GM18858 (cell line): ENCODE measurements at regions not wholly inside any gene's neighbourhood (a gene's known extent, or its start where the extent isn't known, plus 50 kb on each side); places are given as distances from the start of the nearest gene placed in this dataset.
"Not testable (repeated sequence)": the region's sequence is repeated elsewhere in the genome, so short reads cannot be mapped to it uniquely, and the experiment has no call there.

ENCODE experiments used
- ATAC-seq: cut with Tn5 transposase; IDR thresholded peaks from one replicate; pipeline ENCODE4 v1.9.1; 2021; ENCODE audit not compliant: unreplicated experiment

- no peak for ATAC-seq
Measured at GRCh38 chr7:12930534-12930933, 243.1 kb downstream of the ARL4A start.

GRCh38 chr7:12931465-12931864 lies 244.0 kb downstream of the ARL4A start:
- ATAC-seq = not testable (repeated sequence)

GRCh38 chr7:12939694-12940093 lies 252.3 kb downstream of the ARL4A start:
- no peak for ATAC-seq

GRCh38 chr7:12941512-12941911 lies 254.1 kb downstream of the ARL4A start:
- no peak for ATAC-seq

GRCh38 chr7:12942609-12943008 lies 255.2 kb downstream of the ARL4A start:
- ATAC-seq = no peak

- no peak for ATAC-seq
Measured at GRCh38 chr7:12943781-12944180, 256.3 kb downstream of the ARL4A start.

- no peak for ATAC-seq
Measured at GRCh38 chr7:12945901-12946300, 258.5 kb downstream of the ARL4A start.

- no peak for ATAC-seq
Measured at GRCh38 chr7:12947465-12947864, 260.0 kb downstream of the ARL4A start.

GRCh38 chr7:12949060-12949931 lies 261.9 kb downstream of the ARL4A start:
- ATAC-seq = no peak

- ATAC-seq = no peak
Measured at GRCh38 chr7:12951397-12951801, 264.0 kb downstream of the ARL4A start.

- no peak for ATAC-seq
Measured at GRCh38 chr7:12954380-12955033, 267.1 kb downstream of the ARL4A start.

GRCh38 chr7:12957487-12957886 lies 270.1 kb downstream of the ARL4A start:
- ATAC-seq = no peak

GRCh38 chr7:12961910-12962480 lies 274.6 kb downstream of the ARL4A start:
- no peak for ATAC-seq

GRCh38 chr7:12963435-12963834 lies 276.0 kb downstream of the ARL4A start:
- no peak for ATAC-seq

GRCh38 chr7:12964836-12965235 lies 277.4 kb downstream of the ARL4A start:
- no peak for ATAC-seq

GRCh38 chr7:12965767-12966166 lies 278.3 kb downstream of the ARL4A start:
- ATAC-seq = no peak

- no peak for ATAC-seq
Measured at GRCh38 chr7:12967322-12967721, 279.9 kb downstream of the ARL4A start.

- no peak for ATAC-seq
Measured at GRCh38 chr7:12968836-12969422, 281.5 kb downstream of the ARL4A start.

- no peak for ATAC-seq
Measured at GRCh38 chr7:12970626-12971025, 283.2 kb downstream of the ARL4A start.

- ATAC-seq = no peak
Measured at GRCh38 chr7:12974451-12975166, 287.2 kb downstream of the ARL4A start.

GRCh38 chr7:12975412-12975811 lies 288.0 kb downstream of the ARL4A start:
- no peak for ATAC-seq
